HG02588 (cell line): ENCODE measurements at regions not wholly inside any gene's neighbourhood (a gene's known extent, or its start where the extent isn't known, plus 50 kb on each side); places are given as distances from the start of the nearest gene placed in this dataset.
"Not testable (repeated sequence)": the region's sequence is repeated elsewhere in the genome, so short reads cannot be mapped to it uniquely, and the experiment has no call there.

Experiments
- ATAC-seq: cut with Tn5 transposase; IDR thresholded peaks from one replicate; pipeline ENCODE4 v1.9.1; 2021; ENCODE audit warnings: mild to moderate bottlenecking, moderate library complexity; ENCODE audit not compliant: unreplicated experiment

- no peak for ATAC-seq
Observed at GRCh38 chr1:38522915-38523567, 336.5 kb downstream of the RRAGC start.

- ATAC-seq, result no peak
Observed at GRCh38 chr1:38516560-38516959, 343.0 kb downstream of the RRAGC start.

GRCh38 chr1:38512789-38513188 lies 346.8 kb downstream of the RRAGC start:
- no peak for ATAC-seq

GRCh38 chr1:38512024-38512767 lies 347.4 kb downstream of the RRAGC start:
- ATAC-seq, result no peak

- ATAC-seq, result no peak
Observed at GRCh38 chr1:38508232-38508631, 351.3 kb downstream of the RRAGC start.

- ATAC-seq, result no peak
Observed at GRCh38 chr1:38507563-38507962, 352.0 kb downstream of the RRAGC start.

GRCh38 chr1:38505944-38506343 lies 353.6 kb downstream of the RRAGC start:
- no peak for ATAC-seq

- ATAC-seq, result no peak
Observed at GRCh38 chr1:38502758-38503157, 356.8 kb downstream of the RRAGC start.

- no peak for ATAC-seq
Observed at GRCh38 chr1:38500891-38501290, 358.7 kb downstream of the RRAGC start.

- no peak for ATAC-seq
Observed at GRCh38 chr1:38500352-38500751, 359.2 kb downstream of the RRAGC start.

- no peak for ATAC-seq
Observed at GRCh38 chr1:38498686-38499085, 360.9 kb downstream of the RRAGC start.

- no peak for ATAC-seq
Observed at GRCh38 chr1:38497921-38498656, 361.5 kb downstream of the RRAGC start.

GRCh38 chr1:38493306-38493705 lies 366.3 kb downstream of the RRAGC start:
- not testable (repeated sequence) for ATAC-seq

GRCh38 chr1:38489844-38490270 lies 369.7 kb downstream of the RRAGC start:
- ATAC-seq, result no peak

- ATAC-seq, result no peak
Observed at GRCh38 chr1:38488162-38488898, 371.2 kb downstream of the RRAGC start.

- no peak for ATAC-seq
Observed at GRCh38 chr1:38487396-38487795, 372.2 kb downstream of the RRAGC start.

- ATAC-seq, result no peak
Observed at GRCh38 chr1:38486085-38486484, 373.5 kb downstream of the RRAGC start.

- ATAC-seq, result no peak
Observed at GRCh38 chr1:38481871-38482826, 377.4 kb downstream of the RRAGC start.

GRCh38 chr1:38479662-38480061 lies 379.9 kb downstream of the RRAGC start:
- ATAC-seq, result not testable (repeated sequence)

GRCh38 chr1:38477811-38478210 lies 381.8 kb downstream of the RRAGC start:
- no peak for ATAC-seq
